RPMI8226 (cell line): ENCODE measurements at regions not wholly inside any gene's neighbourhood (a gene's known extent, or its start where the extent isn't known, plus 50 kb on each side); places are given as distances from the start of the nearest gene placed in this dataset.
"Not testable (repeated sequence)": the region's sequence is repeated elsewhere in the genome, so short reads cannot be mapped to it uniquely, and the experiment has no call there.

Experiments
- DNase-seq: peaks from one replicate; pipeline ENCODE4 v3.0.0-alpha.2; 2015

- DNase-seq: no peak
Measured at GRCh38 chr4:10879411-10880110, 195.0 kb upstream of the CLNK start.

GRCh38 chr4:10878861-10879260 is 194.3 kb upstream of the CLNK start:
- no peak for DNase-seq

GRCh38 chr4:10877076-10877475 is 192.5 kb upstream of the CLNK start:
- DNase-seq: no peak

GRCh38 chr4:10875144-10875799 is 190.7 kb upstream of the CLNK start:
- no peak for DNase-seq

GRCh38 chr4:10873809-10874208 is 189.2 kb upstream of the CLNK start:
- DNase-seq: no peak

- DNase-seq: no peak
Measured at GRCh38 chr4:10872833-10873517, 188.4 kb upstream of the CLNK start.

GRCh38 chr4:10866666-10867065 is 182.1 kb upstream of the CLNK start:
- DNase-seq: no peak

GRCh38 chr4:10861036-10861435 is 176.5 kb upstream of the CLNK start:
- no peak for DNase-seq

GRCh38 chr4:10856271-10856782 is 171.8 kb upstream of the CLNK start:
- no peak for DNase-seq

GRCh38 chr4:10853196-10853595 is 168.6 kb upstream of the CLNK start:
- no peak for DNase-seq

GRCh38 chr4:10841697-10842096 is 157.1 kb upstream of the CLNK start:
- no peak for DNase-seq

GRCh38 chr4:10837151-10837550 is 152.6 kb upstream of the CLNK start:
- no peak for DNase-seq

GRCh38 chr4:10832806-10833628 is 148.4 kb upstream of the CLNK start:
- DNase-seq: no peak

GRCh38 chr4:10831727-10832408 is 147.3 kb upstream of the CLNK start:
- DNase-seq: no peak

- not testable (repeated sequence) for DNase-seq
Measured at GRCh38 chr4:10828918-10829538, 144.5 kb upstream of the CLNK start.

GRCh38 chr4:10821826-10822225 is 137.3 kb upstream of the CLNK start:
- DNase-seq: no peak

GRCh38 chr4:10816571-10816970 is 132.0 kb upstream of the CLNK start:
- DNase-seq: no peak

- DNase-seq: no peak
Measured at GRCh38 chr4:10811991-10812390, 127.4 kb upstream of the CLNK start.

- no peak for DNase-seq
Measured at GRCh38 chr4:10810411-10810810, 125.8 kb upstream of the CLNK start.

- no peak for DNase-seq
Measured at GRCh38 chr4:10809905-10810304, 125.3 kb upstream of the CLNK start.

- DNase-seq: no peak
Measured at GRCh38 chr4:10808591-10808990, 124.0 kb upstream of the CLNK start.
